Limb (tissue), 2 donors: ENCODE measurements at regions not wholly inside any gene's neighbourhood (a gene's known extent, or its start where the extent isn't known, plus 50 kb on each side); places are given as distances from the start of the nearest gene placed in this dataset.
"Not testable (repeated sequence)": the region's sequence is repeated elsewhere in the genome, so short reads cannot be mapped to it uniquely, and the experiment has no call there.

Experiments
- DNase-seq, 2 donors: peaks; one replicate each; pipeline ENCODE4 v3.0.0-alpha.2; 2016; ENCODE audit errors: extremely low spot score in 2 of 2

DNA sequence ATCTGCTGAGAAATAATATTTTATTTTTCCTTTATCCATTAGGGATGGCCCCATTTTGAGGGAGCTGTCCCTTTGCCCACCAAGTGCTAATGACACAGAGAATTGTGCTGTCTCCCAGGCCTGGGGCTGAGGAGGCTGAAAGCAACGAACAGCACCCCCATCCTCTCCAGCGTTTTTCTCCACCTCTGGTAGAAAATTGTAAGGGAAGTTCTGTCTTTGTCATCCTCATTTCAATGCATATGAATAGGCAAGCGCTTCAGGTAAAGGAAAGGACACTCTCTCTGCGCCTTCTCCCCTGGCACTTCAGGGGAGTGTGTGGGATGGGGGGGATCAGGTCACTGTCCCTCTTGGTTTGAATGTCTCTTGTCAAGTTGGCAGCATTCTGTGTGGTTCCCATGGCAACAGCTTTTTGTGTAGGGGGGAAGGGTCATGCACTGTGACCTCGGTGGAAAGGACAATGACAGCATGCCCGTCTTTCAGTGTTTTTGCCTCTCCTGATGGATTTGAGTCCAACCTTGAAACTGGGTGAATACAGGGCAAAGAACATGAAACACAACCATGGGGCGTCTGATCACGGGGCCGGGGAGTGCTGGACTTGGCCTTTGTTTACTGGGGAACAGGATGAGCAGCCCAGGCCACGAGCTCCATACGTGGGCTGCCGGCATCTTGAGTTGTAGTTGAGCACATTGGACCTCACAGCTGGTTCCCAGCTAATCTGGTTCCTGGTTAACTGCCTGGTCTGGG, 230.2 kb downstream of the VRK1 start:
- no peak for DNase-seq

DNA sequence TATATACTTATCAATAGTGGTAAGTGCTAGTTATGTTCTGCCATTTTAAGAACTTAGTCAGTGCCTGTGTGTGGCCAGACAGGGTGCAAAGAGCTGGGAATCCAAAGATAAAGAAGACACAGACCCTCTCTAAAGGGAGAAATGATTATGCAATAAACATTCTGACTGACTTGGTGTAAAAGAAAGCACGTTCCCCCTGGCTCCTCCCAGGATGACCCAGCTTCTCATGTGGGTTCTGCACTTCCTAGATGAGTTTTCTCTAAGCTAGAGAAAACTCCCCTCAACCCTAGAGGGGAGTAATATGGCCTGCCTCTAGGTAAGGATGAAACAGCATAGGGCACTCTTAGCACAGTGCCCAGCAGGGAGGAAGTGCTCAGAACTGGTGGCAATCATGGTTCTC, 231.2 kb downstream of the VRK1 start:
- DNase-seq: no peak

DNA sequence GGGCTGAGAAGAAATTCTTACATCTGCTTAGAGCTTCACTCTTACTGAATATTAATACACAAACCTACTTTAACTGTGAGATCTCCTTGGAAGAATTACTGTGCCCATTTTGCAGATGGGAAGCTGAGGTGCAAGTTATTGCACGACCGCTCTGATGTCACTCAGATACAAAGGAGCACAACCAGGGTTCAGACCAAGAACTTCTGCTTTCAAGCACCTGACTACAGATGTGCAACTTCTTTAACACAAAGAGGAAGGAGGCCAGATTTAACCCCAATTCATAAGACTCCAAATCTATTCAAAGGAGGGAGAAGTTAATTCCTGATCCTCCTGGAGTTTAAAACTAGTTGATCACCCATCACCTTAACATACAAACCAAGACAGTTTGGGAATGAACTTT, 232.6 kb downstream of the VRK1 start:
- DNase-seq: no peak

DNA sequence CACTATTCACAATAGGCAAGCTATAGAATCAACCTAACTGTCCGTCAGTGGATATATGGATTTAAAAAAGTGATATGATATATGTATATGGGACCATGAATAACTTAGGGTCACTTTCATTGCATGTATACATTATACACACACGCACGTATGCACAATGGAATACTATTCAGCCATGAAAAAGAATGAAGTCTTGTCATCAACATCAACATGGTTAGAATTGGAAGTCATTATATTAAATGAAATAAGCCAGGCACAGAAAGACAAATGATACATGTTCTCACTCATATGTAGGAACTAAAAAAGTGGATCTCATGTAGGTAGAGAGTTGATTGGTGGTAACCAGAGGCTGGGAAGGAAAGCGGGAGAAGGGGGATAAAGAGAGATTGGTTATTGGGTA, 234.3 kb downstream of the VRK1 start:
- no peak for DNase-seq

DNA sequence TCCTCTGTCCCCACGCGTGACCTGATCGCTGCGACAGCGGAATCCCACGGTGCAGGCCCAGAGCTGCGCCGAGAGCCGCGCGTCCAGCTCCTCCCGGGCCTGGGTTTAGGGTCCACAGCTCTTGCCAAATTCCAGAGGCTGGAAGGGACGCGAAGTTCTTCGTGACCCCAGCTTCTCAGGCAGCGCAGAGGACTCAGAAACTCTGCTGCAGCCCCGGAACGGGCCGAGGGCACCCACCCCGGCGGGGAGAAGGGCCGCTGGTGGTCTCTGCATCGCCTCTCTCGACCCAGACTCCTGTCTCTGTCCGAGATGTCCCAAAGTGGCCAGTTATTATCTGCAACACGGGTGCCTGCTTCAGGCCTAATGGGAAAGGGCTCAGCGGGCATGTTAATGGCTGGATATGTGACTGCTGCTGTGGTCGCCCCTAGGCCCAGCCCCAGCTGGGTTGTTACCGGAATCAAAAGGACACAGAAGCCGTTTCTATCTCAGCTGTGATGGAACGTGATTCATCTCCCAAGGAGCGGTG, 236.4 kb downstream of the VRK1 start:
- peak in 1 of 2 donors; percentile 47 for DNase-seq

DNA sequence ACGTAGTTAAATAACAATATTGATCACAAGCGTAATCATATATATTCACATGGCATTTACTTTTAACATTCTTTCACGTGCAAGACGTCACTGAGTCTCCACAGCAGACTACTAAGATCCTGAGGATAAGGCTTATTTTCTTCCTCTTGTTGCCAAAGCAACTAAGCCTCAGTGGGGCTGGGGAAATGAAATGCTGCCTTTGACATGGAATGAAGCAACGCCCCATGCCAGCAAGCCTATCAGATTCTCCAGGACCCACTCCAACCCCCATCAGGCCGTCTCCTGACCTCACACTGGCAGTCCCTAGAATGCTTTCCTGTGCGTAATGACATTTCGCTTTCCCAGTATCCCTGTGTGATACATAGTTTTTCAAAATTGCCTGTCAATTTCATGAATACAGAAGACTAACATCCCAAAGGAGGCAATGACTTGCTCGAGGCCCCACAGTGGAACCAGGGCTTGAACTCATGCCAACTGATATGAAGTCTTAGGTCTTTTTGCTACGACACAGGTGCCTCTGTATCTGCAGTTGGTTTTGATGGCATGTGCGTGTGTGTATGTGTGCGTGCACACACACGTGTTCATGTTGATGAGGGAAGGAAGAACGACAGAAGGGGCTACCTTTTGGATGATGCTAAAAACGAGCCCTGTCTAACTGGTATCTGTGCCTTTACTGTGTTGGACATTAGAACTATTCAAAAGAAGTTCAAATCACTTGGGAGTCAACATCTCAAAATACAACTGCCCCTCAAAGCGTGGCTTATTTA, 239.1 kb downstream of the VRK1 start:
- DNase-seq: no peak

DNA sequence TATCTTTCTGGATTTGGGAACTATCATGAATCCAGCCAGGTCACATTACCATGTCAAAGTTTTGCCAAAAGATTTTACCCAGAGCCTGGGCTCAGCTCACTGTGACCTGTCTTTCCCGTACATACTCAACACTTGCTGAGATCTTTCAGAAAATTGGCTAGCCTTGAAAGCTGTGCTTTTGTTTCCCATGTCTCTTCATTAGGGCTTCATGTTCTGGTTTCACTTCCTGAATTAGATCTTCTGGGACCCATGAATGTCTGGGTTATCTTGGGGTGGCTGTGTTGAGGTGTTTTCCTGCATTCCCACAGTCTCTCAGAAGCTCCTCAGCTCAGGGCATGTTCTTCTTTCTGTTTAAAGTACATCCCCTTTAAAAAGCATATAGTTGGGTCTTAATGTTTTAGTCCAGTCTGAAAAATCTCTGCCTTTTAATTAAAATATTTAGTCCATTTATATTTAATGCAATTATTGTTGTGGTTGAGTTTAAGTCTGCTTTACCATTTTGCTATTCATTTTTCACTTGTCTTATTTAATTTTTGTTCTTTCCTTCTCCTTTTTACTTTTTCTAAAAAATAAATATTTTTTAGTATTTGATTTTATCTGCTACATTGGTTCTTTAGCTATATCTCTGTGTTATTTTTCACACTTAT, 242.7 kb downstream of the VRK1 start:
- no peak for DNase-seq

DNA sequence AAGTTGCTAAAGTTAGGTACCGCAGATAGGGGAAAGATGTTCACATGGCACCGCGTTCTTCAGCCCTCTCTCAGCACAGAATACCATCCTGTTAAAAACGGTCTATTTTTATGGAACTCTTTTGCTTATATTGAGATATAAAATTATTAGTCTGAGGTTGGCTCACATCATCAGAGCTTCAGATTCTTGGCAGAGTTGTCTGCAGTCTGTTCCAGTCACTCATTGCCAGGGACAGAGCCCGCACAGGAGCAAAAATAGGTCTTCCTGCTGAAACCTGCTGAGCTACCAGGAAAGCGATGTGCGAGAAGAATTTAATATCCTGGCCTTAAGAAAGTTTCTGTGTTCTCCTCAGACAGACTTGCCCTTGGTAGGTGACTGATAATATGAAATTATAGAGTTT, 249.8 kb downstream of the VRK1 start:
- peak in 1 of 2 donors; percentile 12 for DNase-seq

DNA sequence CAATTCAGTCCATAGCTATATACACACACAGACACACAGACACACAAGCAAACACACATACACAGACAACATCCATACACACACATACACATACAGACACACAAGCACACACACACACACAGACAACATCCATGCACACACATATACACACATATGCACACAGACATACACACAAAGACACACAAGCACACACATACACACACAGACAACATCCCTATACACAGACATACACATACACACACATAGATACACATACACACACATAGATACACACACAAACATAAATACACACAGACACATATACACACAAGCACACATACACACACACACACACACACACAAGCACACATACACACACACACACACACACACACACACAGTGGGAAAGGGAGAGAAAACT, 254.8 kb downstream of the VRK1 start:
- no peak for DNase-seq

DNA sequence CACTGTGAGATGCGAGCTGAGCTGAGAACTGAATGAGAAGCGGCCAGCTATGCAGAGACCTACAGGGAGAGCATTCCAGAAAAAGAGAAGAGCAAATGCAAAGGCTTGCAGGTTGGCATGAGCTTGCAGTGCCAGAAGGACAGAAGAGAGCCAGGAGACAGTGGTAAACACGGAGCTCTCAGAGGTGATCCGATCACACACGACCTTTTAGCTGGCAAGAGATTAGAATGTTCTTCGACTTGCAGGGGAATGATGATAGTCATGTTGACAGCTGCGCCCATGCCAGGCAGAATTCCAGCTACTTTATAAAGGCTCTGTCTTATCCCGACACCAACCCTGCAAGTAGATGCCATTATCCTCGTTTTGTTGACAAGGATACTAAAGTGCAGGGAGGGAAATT, 256.8 kb downstream of the VRK1 start:
- DNase-seq: no peak

DNA sequence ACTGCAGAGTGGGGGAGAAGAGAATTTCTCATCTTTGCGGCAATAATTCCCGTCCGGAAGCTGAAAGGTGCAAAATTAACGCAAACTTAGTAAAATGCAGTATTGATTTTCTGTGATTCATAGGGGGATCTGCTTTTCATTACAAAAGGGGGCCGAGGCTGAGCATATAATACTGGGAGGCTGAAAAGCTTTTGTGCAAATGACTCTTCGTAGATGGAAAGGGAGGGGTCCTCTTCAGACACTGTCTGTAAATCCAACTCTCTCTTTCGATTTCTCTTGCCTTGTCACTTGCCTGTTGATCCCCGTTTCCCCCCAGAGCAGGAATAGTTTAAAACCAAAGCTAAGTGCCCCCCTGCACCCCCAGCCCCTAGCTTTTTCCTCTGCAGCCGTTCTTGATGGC, 258.2 kb downstream of the VRK1 start:
- DNase-seq: no peak

DNA sequence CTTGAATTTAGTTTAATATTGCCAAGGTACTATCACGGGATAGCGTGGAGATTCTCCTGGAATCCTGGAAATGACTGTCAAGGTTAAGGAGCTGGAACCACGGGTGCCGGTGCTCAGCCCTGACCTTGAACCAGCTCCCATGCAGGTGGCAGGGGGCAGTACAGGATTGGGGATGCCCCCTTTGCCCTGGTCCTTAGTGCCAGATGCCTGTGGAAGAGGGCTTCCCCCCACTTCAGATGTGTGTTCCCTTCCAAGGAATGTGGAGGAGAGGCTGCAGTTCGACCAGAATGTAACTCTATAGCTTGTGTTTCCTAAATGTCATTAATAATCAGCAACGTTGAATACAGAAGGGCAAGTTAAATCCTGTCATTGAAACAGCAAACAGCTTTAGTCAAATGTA, 258.9 kb downstream of the VRK1 start:
- no peak for DNase-seq

DNA sequence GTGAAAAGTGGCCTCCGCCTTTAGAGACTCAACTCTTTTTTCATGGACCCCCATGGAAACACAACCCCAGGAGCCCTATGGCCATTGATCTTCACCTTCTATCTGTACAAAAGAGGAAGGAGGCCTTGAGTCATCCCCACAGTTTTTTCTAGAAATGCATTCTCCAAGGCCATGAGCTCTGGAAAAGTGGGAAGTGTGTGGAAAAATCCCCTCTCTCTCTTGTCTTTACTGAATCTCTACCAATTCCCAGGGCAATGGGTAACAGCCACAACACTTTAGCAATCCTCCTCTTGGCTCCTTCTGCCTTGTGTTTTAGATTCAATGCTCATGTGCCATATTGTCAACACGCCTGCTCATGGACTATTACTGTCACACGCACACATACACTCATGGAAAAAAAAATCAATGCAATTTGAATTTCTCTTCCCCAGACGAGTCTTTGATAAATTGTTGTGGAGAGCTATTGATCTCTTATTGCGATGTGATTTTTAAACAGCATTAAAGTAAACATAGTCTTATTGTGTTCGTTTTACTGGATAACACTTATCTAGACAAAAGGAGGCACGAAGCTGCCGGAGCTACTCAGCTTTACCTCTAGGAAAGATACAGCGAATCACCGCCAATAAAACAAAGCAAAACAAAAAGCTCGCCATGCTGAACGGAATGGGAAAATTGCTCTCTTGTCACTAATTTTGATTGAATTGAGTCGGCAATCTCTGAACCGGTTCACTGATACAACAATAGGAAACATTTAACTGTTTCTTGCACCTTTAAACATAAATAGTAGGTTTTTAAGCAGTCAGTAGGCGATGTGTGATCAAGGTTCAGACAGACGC, 260.3 kb downstream of the VRK1 start:
- no peak for DNase-seq

DNA sequence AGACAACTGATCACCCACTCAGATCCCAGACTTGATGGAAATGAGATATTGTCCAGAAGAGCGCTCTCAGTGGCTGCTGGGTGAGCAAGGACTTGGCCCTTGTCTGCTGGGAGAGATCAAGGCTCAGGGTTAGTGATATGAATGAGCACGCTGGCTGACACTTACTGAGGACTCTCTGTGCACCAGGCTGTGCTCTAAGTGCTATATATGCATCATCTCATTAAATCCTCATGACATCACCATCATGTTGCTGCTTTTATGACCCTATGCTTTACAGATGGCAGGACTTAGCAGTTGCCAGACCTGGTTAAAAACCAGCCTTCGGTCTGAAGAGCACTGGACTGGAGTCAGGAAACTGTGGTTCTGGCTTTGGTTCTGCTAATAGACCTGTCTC, 260.9 kb downstream of the VRK1 start:
- no peak for DNase-seq

DNA sequence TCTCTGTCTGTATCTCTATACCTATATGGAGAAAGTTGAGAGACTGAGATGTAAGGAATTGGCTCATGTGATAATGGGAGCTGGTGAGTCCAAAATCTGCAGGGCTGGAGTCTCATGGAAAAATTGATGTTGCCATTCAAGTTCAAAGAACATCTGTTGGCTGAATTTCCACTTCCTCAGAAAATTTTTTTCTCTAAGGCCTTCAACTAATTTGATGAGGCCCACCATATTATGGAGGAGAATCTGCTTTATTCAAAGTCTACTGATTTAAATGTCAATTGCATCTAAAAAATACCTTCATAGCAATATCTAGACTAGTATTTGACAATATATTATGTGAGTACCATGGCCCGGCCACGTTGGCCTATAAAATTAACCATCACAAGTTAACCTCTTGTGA, 261.4 kb downstream of the VRK1 start:
- no peak for DNase-seq

DNA sequence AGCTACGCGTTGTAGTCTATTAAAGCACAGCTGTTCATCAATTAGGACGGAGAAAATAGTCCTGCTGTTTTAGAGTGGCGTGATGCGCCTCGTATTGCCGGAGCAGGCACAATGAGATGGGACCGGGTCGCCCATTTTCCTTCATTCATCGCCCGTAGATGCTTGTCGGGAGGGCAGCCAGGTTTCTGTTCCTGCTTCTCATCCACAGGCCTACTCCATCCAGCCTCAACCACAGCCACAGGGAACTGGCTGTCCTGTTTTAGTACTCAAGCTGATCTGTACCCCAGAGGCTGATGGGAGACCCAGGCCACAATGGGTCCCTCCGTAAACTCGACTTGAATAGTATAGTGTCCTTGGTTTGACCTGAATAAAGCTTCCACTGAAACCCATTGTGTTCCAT, 264.0 kb downstream of the VRK1 start:
- DNase-seq: no peak

DNA sequence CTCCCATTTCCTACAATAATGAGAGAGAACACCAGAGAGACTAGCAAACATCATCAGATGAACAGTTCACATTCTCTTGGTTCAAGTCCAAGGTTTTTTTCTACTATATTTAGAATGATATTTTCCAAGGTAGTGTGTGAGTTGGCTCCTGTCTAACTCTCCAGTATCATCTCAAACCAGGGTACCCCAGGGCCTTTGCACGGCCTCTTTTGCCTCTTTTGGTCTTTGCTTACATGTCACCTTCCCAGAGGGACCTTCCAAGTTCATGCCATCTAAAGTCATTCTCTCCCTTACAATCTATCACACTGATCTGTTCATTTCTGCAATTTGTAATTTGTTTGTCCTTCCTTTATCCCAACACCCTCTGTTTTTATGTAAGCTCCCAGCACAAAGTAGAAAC, 264.5 kb downstream of the VRK1 start:
- DNase-seq: no peak

DNA sequence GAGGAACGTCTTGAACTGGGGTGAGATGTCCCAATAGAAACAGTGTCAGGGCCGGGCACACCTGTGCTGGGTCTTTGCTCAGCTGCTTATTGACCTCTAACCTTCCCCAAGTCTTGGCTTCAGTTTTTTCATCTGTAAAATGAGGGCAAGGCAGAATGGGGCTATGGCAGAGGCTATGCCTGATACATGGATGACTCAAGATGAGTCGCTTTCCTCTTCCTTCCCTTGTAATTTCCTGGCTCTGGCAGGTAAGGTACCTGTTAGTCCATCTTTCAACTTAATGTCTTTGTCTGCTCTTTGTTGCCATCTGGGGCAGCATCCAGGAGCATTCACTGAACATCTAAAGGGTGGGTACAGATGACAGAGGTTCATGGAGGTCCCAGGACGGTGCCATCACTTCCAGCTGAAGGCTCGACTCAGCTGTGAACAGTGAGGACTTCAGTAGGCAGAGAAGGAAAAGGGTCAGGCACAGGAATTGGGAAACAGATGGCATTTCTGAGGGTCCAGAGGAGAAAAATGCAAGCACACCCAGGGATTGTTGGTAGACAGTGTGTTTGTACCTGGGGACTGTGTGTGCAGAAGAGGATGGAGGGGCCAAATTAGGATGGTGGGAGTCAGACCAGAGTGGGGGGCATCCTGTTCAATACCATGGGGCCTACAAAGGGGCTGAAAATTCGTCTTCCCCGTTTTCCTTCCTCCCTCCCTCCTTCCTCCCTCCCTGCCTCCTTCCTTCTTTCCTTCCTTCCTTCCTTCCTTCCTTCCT, 268.3 kb downstream of the VRK1 start:
- DNase-seq: no peak

DNA sequence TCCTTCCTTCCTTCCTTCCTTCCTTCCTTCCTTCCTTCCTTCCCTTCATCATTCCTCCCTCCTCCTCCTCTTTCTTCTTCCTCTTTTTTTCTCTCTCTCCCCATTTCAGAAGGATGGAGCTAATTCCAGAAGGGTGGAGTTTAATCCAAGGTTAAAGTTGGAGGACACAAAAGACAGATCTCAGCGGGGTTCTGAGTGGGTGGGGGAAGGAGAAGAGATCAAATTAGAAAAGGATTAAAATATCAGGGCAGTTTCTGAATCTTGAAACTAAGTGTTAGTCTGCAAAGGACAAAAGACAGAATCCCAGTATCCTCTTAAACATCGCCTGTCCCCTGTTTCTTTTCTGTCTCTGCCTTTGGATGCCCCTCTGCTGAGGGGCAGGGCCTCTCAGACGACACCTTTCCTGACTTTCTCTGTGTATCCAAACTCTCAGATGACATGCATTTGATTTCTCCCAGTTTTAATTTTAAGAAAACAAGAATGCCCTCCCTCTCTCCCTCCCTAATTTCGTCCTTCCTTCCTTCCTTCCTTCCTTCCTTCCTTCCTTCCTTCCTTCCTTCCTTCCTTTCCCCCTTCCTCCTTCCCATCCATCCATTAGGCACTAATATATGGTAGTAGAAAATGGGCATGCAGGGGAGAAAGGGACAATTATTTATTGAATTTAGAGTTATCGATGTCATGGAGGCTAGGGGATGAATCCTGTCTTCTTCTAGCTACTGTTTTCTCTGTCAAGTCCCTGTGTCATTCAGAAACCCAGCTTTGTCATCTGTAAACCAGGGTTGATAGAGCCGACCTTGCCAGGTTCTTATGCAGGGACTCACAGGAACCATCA, 269.1 kb downstream of the VRK1 start:
- DNase-seq: no peak

DNA sequence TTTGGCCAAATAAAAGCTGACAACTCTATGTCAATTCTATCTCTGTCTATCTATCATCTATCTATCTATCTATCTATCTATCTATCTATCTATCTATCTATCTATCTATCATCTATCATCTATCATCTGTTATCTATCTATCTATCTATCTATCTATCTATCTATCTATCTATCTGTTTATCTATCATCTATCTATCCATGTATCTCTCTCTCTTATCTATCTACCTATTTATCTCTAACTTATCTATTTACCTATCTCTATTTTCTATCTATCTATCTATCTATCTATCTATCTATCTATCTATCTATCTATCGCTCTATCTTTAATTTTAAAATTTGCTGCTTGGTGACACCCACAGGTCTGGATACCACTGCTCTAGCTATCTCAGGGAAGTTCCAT, 271.1 kb downstream of the VRK1 start:
- not testable (repeated sequence) for DNase-seq
